SH-SY5Y (cell line): ENCODE measurements at regions not wholly inside any gene's neighbourhood (a gene's known extent, or its start where the extent isn't known, plus 50 kb on each side); places are given as distances from the start of the nearest gene placed in this dataset.

Experiments
- GATA2 ChIP-seq: IDR thresholded peaks from 2 replicates; pipeline ENCODE4 v1.6.1; 2011; ENCODE audit warnings: mild to moderate bottlenecking, low read depth, low read length
- GATA3 ChIP-seq: IDR thresholded peaks from 2 replicates; pipeline ENCODE4 v1.6.1; 2011; ENCODE audit warnings: low read depth, mild to moderate bottlenecking, low read length, moderate library complexity

- no peak for TF ChIP-seq GATA2
- no peak for TF ChIP-seq GATA3
These were observed 98.1 kb downstream of the TM2D1 start for GRCh38 chr1:61626816-61627215.
